Activated naive CD8-positive, alpha-beta T cell (primary cell): ENCODE measurements at regions not wholly inside any gene's neighbourhood (a gene's known extent, or its start where the extent isn't known, plus 50 kb on each side); places are given as distances from the start of the nearest gene placed in this dataset.

Experiments used
- H3K27ac Mint-ChIP-seq: one replicate; pipeline ENCODE4 v1.8.0; 2021; ENCODE audit warnings: mixed read lengths
- H3K27me3 Mint-ChIP-seq: one replicate; pipeline ENCODE4 v1.8.0; 2021; ENCODE audit warnings: mixed read lengths
- H3K36me3 Mint-ChIP-seq: one replicate; pipeline ENCODE4 v1.8.0; 2021; ENCODE audit warnings: mixed read lengths
- H3K4me1 Mint-ChIP-seq: one replicate; pipeline ENCODE4 v1.8.0; 2021; ENCODE audit warnings: low read depth, mixed read lengths
- H3K4me3 Mint-ChIP-seq: one replicate; pipeline ENCODE4 v1.8.0; 2021; ENCODE audit warnings: mild to moderate bottlenecking, mixed read lengths
- H3K9me3 Mint-ChIP-seq: one replicate; pipeline ENCODE4 v1.8.0; 2021; ENCODE audit warnings: low read depth, mixed read lengths

DNA sequence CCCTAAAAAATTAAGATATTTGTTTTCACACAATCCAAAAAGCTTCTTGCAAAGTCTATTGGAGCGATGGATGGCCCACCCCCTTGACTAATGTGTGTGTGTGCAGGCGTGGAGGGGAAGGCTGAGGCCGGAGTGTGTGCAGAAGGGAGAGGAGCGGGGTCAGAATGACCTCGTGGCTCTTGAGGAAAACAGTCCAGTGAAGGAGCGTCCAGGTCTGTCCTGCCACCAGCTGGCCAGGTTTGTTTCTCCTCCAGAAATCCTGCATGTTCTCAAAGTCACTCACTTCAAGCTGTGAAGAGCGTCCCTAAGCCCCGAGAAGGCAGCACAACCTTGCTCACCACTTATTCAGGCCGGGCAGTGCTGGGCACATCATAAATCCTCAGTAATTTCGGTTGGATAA is 69.5 kb upstream of the SSX2IP start:
- Mint-ChIP-seq H3K4me1 (peaks cover 4% of the 10 kb centered on the region), H3K27me3 (peaks cover 4% of the 10 kb centered on the region), H3K27ac (no peak overlapping the region), H3K36me3 (peaks cover 4% of the 10 kb centered on the region), H3K9me3 (no peaks in the 10 kb centered on the region), H3K4me3 (no peak overlapping the region)

DNA sequence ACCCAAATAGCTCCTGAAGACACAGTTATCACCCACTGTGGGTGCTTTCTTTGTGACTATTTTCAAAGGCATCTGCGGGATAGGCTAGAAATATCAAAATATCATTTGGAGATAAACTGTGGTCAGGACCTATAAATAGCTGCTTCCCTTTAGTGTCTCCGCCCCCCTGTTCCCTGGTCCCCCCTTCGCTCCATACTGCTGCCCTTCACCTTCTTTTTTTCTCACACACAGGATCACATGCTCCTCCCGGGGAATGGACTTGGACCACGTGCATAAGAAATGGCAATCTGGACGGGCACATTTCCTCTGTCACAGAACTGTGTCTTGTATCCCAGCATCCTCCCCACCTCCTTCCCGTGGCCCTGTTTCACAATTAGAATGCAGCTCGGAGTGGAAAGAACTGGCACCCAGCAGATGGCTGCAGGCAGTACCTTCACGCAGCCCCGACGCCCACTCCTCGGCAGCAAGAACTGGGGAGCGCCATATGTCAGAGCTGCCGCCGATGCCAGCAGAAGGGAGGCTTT is 68.8 kb upstream of the SSX2IP start:
- no peak overlapping the region for H3K27ac Mint-ChIP-seq

DNA sequence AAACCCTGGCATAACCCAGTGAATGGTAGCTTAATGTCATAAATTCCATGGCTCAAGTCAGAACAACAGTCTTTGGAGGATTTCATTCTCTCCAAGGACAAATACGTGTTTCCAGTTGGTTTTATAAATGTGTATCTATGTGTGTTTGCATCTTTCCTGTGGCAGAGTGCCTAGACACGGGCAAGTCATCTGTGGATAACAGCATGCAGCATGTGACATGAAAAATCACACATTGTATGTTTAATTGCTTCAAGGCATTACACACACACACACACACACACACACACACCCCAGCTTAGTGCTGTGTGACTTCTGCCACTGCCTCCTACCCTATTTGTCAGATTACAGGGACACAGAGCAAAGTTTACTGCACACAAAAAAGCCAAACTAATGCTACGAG is 68.2 kb upstream of the SSX2IP start:
- H3K4me3 Mint-ChIP-seq, result no peak overlapping the region
- no peaks in the 10 kb centered on the region for H3K9me3 Mint-ChIP-seq
- peaks cover 4% of the 10 kb centered on the region for H3K27me3 Mint-ChIP-seq
- H3K27ac Mint-ChIP-seq, result no peak overlapping the region
- peaks cover 4% of the 10 kb centered on the region for H3K36me3 Mint-ChIP-seq
- peaks cover 4% of the 10 kb centered on the region for H3K4me1 Mint-ChIP-seq

More for the DNA sequence above, 68.8 kb upstream of the SSX2IP start:
- peaks cover 4% of the 10 kb centered on the region for H3K36me3 Mint-ChIP-seq
- H3K27me3 Mint-ChIP-seq, result peaks cover 4% of the 10 kb centered on the region
- H3K4me1 Mint-ChIP-seq, result peaks cover 4% of the 10 kb centered on the region
- H3K4me3 Mint-ChIP-seq, result peak overlapping the region; percentile 73
- H3K9me3 Mint-ChIP-seq, result no peaks in the 10 kb centered on the region

DNA sequence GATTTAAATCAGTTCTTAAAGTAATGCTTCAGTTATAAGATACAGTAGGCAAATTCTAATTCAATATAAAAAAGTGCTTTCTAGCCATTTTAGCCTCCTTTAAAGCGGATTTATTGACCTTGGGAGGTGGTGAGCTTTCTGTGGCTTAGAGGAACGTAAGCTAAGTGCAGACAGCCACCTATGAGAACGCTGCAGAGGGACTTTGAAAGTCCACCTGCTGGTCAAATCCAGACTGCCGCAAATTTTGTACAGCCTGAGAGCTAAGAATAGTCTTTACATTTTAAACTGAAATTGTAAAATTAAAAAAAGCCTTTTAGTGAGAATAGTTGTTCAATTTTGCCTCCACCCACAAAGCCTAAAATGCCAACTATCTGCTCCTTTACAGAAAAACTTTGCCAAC is 67.0 kb upstream of the SSX2IP start:
- Mint-ChIP-seq H3K9me3 (no peaks in the 10 kb centered on the region), H3K27me3 (peaks cover 4% of the 10 kb centered on the region), H3K4me3 (no peak overlapping the region), H3K36me3 (no peaks in the 10 kb centered on the region), H3K4me1 (peaks cover 6% of the 10 kb centered on the region), H3K27ac (no peak overlapping the region)

DNA sequence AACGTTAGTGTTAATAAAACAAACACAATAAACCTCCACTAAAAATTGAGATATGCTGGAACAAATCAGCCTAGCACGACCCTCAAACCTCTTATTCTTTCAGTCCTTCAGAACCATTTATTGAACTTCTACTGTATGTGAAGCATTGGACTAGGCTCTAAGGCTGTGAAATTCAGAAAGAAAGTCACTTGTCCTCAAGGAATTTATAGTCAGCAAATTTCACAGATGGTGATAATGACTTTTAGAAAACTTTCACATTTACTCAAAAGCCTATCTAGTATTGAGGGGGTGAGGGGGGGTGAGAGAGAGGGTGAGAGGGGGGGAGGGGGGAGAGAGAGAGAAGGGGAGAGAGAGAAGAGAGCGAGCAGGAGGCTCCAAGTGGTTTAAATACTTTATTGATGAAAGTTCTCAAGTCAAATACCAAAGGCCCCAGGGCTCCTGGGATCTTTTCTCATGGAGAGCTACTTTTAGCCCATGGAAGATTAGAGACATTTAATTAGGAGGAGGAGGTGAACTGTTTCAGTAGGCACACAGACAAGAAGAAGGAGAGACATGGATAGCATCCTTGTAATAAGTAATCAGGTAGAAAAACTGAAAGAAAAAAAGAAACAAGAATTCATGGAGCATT is 66.3 kb upstream of the SSX2IP start:
- no peaks in the 10 kb centered on the region for H3K36me3 Mint-ChIP-seq
- H3K4me3 Mint-ChIP-seq, result no peak overlapping the region
- H3K4me1 Mint-ChIP-seq, result peaks cover 6% of the 10 kb centered on the region
- no peak overlapping the region for H3K27ac Mint-ChIP-seq
- H3K27me3 Mint-ChIP-seq, result peaks cover 4% of the 10 kb centered on the region
- H3K9me3 Mint-ChIP-seq, result no peaks in the 10 kb centered on the region

DNA sequence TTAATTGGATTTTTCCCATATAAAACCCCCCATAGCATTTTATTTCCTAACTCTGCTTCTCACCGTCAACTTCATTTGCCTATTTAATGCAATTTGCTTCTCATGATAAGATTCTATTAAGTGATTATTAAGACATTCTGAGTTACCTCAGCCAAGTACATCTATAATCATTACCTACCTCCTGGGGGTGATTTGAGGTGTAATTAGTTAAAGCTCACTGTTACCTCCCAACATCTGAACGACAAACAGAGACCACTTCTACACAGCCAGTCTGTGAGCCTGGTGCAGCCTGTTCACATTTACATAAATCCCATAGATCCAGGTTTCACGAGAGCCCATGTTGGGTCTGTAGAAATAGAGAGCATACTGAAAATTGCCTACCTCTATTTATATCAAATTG is 65.7 kb upstream of the SSX2IP start:
- H3K27ac Mint-ChIP-seq, result no peak overlapping the region
- no peak overlapping the region for H3K4me3 Mint-ChIP-seq
- H3K9me3 Mint-ChIP-seq, result no peaks in the 10 kb centered on the region
- H3K27me3 Mint-ChIP-seq, result peaks cover 7% of the 10 kb centered on the region
- peaks cover 6% of the 10 kb centered on the region for H3K4me1 Mint-ChIP-seq
- no peaks in the 10 kb centered on the region for H3K36me3 Mint-ChIP-seq

DNA sequence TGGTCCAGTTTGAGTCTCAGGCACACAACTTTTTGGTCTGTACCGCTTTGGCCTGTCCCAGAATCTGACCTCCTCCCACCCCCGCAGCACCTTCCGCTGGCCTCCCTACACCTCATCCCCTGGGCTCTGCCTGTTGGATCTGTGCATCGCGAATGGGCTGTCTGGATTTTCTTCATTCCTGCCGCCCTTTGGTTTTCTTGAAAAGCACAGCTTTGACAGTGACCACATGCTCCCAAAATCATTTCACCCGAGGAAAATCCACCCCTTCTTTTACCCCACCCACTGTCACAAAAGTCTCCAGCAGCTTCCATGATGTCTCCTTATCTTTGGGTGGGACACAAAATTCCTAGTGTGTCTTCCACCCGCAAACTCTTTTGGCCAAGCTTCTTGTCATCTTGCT is 65.0 kb upstream of the SSX2IP start:
- H3K36me3 Mint-ChIP-seq, result no peaks in the 10 kb centered on the region
- peaks cover 7% of the 10 kb centered on the region for H3K27me3 Mint-ChIP-seq
- H3K9me3 Mint-ChIP-seq, result no peaks in the 10 kb centered on the region
- H3K4me1 Mint-ChIP-seq, result peaks cover 6% of the 10 kb centered on the region
- no peak overlapping the region for H3K27ac Mint-ChIP-seq
- H3K4me3 Mint-ChIP-seq, result no peak overlapping the region

DNA sequence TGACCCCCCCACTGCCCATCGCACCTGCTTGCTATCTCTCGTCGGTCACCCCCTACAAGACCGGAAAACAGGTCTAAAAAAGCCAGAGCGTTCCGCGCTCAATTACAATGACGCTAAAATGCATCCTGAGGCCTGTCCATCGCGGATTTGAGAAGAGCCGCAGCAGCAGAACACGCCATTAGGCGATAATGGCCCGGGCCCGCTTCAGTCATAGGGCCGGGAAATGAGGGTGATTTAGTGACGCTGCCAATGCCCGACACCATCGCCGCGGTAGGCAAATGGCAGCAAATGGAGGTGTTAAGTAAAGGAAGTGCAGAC is 64.1 kb upstream of the SSX2IP start:
- Mint-ChIP-seq H3K9me3 (no peaks in the 10 kb centered on the region), H3K4me3 (no peak overlapping the region), H3K36me3 (no peaks in the 10 kb centered on the region), H3K4me1 (peaks cover 6% of the 10 kb centered on the region), H3K27me3 (peaks cover 10% of the 10 kb centered on the region), H3K27ac (no peak overlapping the region)

DNA sequence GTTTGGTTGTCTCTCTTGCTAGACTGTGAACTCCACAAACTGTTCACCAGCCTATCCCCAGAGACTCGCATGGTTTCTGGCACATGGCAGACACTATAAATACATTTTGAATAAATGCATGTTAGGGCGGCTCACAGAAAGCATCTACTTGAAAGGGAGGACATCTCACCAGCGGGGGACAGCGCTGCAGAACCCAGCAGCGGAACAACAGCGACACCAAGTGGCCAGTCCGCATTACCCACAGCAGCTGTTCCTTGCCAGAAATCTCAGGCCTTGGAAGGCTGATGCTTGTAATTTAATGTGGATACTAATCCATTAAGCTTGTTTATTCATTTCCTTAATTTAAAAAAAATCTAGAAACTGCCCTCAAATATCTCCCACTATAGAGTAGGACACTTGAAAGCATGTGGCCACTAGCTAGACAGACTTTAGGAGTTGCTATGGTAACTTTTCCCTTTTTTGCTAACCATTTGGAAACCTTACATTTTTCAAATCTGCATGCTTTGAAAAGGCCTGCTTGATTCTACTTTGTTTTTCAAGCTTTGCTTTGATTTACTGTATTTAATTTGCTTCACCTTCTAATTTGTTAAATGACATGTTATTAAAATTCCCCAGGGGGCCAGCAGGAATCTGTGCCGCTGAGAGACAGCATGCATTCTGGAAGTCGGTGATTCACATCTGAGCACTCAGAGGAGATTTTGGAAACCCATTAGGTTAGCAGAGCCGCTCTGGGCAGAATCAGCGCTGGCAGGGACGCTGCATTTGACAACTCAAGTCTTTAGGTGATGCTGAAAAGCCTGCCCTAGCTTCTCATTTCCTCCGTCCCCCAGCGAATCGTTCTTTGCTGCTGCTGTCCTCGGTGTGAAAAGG is 63.5 kb upstream of the SSX2IP start:
- no peak overlapping the region for H3K27ac Mint-ChIP-seq
- peaks cover 10% of the 10 kb centered on the region for H3K27me3 Mint-ChIP-seq
- H3K36me3 Mint-ChIP-seq, result no peaks in the 10 kb centered on the region
- no peaks in the 10 kb centered on the region for H3K9me3 Mint-ChIP-seq
- H3K4me3 Mint-ChIP-seq, result no peak overlapping the region
- peaks cover 2% of the 10 kb centered on the region for H3K4me1 Mint-ChIP-seq

DNA sequence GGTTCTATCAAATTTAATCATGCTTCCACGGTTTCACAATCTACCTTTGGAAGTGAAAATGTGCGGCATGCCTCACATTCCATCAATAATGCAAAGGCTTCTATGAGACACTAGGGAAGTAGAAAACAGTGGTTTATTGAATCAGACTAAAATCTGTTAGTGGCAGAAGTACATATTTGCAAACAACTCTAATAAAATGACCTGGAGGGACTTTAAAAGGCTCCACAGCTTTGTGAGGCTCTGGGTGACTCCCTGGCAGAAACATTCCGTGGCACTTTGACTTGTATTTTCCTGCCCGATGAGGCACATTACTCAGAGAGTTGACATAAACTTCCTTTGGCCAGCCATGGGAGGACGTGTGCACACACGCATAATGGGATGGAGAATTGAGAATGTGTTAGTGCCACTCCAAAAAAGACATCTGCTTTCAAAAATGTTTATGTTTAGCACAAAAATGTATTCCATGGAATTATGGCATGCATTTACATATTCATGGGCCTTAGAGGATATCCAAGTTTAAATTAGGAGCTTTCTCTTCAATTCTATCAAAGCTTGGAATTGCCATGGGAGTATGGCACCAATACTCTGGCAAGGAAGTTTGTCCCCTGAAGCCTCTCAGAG is 60.0 kb upstream of the SSX2IP start:
- H3K36me3 Mint-ChIP-seq, result no peaks in the 10 kb centered on the region
- H3K27ac Mint-ChIP-seq, result no peak overlapping the region
- H3K4me3 Mint-ChIP-seq, result no peak overlapping the region
- peaks cover 10% of the 10 kb centered on the region for H3K27me3 Mint-ChIP-seq
- no peaks in the 10 kb centered on the region for H3K9me3 Mint-ChIP-seq
- peaks cover 2% of the 10 kb centered on the region for H3K4me1 Mint-ChIP-seq

DNA sequence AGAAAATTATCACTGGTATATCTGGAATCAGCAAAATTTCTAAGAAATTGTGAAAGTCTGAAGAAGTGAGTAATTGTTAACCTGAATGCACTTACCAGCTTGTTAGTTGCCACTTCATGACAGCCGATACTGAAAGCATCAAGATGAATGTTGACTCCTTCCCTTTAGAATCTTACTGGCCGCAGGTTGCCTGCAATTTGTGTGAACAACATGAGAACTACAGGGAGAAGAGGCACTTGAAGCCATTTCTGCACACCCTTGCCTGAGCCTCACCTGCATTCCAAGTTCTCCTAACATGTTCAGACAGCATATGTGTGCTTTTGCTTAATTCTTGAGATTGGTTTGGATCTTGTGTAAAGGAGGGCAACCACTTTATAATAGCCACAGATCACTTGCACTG is 59.2 kb upstream of the SSX2IP start:
- no peaks in the 10 kb centered on the region for H3K36me3 Mint-ChIP-seq
- no peaks in the 10 kb centered on the region for H3K9me3 Mint-ChIP-seq
- H3K27ac Mint-ChIP-seq, result no peak overlapping the region
- H3K4me1 Mint-ChIP-seq, result peaks cover 2% of the 10 kb centered on the region
- H3K27me3 Mint-ChIP-seq, result peaks cover 10% of the 10 kb centered on the region
- H3K4me3 Mint-ChIP-seq, result no peak overlapping the region

DNA sequence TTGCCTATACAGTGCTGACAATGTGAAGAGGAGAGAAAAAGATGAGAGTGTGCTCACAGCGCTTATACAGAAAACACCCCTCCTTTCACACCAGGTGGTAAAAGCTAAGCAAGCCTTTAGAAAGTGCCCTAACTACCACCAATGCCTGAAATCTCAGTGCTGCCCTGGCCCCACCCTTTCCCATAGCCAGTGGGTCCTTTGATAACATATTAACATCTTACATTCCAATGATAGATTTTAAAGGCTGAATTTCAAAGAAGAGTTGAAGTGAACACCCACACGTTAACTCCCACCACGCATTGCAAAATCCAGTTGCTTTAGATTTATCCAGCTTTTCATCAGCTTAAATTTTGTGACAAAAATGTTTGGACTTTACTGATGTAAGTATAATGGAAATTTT is 58.1 kb upstream of the SSX2IP start:
- Mint-ChIP-seq H3K36me3 (no peaks in the 10 kb centered on the region), H3K4me3 (no peak overlapping the region), H3K4me1 (peaks cover under 1% of the 10 kb centered on the region), H3K27ac (no peak overlapping the region), H3K27me3 (peaks cover 8% of the 10 kb centered on the region), H3K9me3 (no peaks in the 10 kb centered on the region)

DNA sequence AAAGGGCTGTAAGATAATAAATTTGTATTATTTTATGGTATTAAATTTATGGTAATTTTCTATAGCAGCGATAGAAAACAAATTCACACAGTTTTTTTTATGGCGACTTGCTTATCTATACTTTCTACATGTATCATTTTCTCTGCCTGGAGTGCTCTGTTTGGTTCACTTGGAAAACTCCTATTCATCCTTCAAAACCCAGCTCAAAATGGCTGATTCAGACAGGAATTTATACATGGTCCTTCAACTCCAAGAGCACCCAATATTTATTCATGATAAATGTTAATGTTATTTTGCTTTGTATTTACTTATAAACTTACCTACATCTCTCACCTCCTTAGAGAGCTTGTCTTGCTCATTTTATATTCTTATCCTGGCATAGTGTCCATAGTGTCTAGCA is 55.6 kb upstream of the SSX2IP start:
- Mint-ChIP-seq H3K36me3 (no peaks in the 10 kb centered on the region), H3K27me3 (peaks cover 3% of the 10 kb centered on the region), H3K27ac (no peak overlapping the region), H3K4me3 (no peak overlapping the region), H3K9me3 (no peaks in the 10 kb centered on the region), H3K4me1 (no peaks in the 10 kb centered on the region)

DNA sequence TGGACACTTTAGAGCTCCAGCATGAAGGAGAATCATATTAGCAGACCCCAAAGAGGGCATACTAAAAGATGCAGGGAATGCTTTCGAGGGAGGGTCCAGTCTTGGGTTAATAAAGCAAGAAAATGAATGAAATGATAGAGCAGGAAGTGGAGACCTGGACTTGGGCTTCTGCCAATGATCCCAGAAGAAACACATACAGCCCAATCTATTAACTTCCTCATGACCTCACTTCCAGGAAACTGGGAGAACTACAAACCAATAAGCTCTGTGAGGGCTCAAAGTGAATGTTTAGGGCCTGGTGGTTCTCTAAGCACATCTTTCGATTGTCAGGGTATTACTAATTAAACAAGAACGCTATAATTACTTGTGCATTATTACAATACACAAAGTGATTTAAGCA is 53.6 kb upstream of the SSX2IP start:
- Mint-ChIP-seq H3K4me3 (no peak overlapping the region), H3K27me3 (no peaks in the 10 kb centered on the region), H3K36me3 (no peaks in the 10 kb centered on the region), H3K9me3 (no peaks in the 10 kb centered on the region), H3K4me1 (no peaks in the 10 kb centered on the region), H3K27ac (no peak overlapping the region)

DNA sequence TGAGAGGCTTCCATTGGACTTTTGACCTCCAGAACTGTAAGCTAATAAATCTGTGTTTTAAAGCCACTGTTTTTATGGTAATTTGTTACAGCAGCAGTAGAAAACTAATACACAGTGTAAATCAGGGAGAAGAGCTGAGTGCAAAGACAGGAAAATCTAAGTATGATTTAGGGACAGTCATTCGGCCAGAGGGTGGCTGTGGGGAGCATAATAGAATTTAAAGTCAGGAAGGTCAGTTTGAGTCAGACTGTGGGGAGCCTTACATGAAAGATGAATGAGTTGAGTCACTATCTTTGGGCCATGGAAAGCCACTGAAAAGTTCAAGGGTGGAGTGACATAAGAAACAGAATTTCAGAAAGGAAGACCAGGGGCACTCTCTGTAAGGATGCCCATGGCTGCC is 52.4 kb upstream of the SSX2IP start:
- no peak overlapping the region for H3K27ac Mint-ChIP-seq
- no peaks in the 10 kb centered on the region for H3K27me3 Mint-ChIP-seq
- H3K9me3 Mint-ChIP-seq, result no peaks in the 10 kb centered on the region

More for the DNA sequence above, 52.4 kb upstream of the SSX2IP start:
- no peaks in the 10 kb centered on the region for H3K36me3 Mint-ChIP-seq
- no peaks in the 10 kb centered on the region for H3K4me1 Mint-ChIP-seq
- H3K4me3 Mint-ChIP-seq, result no peak overlapping the region
